ENCODE measurements at regions not wholly inside any gene's neighbourhood (a gene's known extent, or its start where the extent isn't known, plus 50 kb on each side); places are given as distances from the start of the nearest gene placed in this dataset.
"Not testable (repeated sequence)": the region's sequence is repeated elsewhere in the genome, so short reads cannot be mapped to it uniquely, and the experiment has no call there.

DNA sequence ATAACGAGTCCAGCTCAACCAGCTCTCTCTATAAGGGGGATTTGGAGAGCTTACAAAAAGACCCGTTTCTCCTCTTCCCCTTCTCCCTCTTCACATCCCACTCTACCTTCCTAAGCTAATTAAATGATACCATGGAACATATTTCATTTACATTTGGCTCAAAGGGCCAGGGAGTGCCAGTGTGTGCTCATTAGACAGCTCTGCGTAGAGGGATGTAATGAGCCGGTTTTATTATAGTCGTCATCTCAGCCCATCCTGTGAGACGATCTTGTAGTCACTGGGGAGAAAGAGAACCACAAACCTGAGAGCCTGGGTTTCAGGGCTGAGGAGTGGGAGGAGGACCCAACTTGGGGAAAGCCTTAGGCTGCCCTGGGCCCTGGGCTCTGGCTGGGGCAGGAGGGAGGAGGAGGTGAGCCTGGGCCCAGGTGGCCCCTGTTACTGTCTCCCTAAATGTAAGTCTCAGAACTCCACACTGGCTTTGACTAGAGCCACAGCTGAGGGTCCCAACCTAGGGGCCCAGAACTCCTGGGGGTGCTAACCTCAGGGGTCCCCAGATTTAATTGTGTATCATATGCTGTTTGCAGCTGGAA, 354.6 kb downstream of the MATN1 start:
- DNase-seq (ENCODE audit: low read depth in 2 of 3, low spot score in 1 of 3), result no peak

DNA sequence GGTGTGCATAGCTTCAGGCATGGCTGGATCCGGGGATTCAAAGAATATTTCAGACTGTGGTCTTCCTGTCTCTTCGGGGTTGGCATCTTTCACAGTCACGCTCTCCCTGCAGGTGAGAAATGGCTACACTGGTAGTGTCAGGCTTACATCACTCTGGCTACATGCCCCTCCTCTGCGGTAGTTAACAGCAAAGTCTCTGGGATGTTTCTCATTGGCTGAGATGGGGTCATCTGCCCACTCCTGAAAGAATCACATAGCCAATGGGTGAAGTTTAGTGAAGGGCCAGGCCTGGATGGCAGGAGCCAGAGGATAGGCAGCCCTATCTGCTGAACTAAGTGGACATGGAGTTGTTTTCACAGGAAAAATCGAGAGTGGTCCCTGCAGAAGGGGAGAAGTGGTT, 356.5 kb downstream of the MATN1 start:
- no peak for DNase-seq (ENCODE audit: low read depth in 2 of 3, low spot score in 1 of 3)

DNA sequence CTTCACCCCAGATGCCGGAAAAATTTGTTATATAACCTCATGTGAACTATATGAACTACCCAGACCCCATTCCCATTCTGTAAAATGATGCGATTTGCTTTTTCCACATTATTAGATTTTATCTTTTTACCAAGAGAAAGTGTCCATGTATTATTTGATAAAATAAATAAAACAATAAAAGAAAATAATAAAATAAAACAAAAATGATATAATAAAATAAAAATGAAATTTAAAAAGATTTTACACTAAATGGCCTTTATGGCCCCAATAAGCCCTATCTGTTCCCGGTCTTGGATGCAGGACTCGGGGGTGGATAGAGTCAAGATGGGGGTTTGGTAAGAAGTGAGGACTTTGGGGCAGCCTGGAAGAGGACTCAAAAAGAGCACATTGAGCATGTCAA, 357.2 kb downstream of the MATN1 start:
- DNase-seq (ENCODE audit: low read depth in 2 of 3, low spot score in 1 of 3), result no peak

DNA sequence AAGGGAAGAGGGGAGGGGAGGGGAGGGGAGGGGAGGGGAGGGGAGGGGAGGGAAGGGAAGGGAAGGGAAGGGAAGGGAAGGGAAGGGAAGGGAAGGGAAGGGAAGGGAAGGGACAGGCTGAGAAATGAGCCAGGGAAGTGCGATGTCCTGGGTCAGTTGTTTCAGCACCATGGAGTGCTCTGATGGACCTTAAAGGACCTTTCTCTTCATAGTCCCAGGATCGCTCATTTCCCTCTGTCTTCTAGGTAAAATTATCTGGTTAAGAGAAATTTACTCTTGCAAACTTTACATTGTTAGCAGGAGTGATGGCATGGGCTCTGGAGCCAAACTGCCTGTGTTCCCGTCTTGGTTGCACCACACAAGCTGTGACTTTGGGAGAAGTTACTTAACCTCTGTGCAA, 357.8 kb downstream of the MATN1 start:
- no peak for DNase-seq (ENCODE audit: low read depth in 2 of 3, low spot score in 1 of 3)

GRCh38 chr1:30363031-30363430, 360.4 kb downstream of the MATN1 start:
- DNase-seq (ENCODE audit: low read depth in 2 of 3, low spot score in 1 of 3), result no peak

DNA sequence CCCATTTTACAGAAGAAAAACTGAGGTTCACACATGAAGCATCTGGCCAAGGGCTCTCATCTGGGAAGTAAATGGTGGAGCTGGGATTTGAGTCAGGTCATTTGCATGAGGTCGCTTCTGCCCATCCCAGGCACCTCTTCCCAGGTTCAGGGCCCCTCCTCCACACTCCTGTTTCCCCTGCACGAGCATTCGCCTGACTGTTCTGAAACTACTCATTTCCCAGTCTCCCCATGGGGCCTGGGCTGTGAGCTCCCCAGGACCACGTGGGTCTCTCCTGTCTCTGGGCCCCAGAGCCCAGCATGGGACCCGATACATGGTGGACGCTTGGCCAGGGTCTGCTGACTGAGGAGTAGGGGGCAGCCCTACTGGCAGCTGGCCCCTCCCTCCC, 360.8 kb downstream of the MATN1 start:
- DNase-seq (ENCODE audit: low read depth in 2 of 3, low spot score in 1 of 3), result no peak

- not testable (repeated sequence) for DNase-seq (ENCODE audit: low read depth in 2 of 3, low spot score in 1 of 3)
Observed at GRCh38 chr1:30361890-30362602, 361.3 kb downstream of the MATN1 start.

GRCh38 chr1:30360753-30361152, 362.6 kb downstream of the MATN1 start:
- no peak for DNase-seq (ENCODE audit: low read depth in 2 of 3, low spot score in 1 of 3)

- no peak for DNase-seq (ENCODE audit: low read depth in 2 of 3, low spot score in 1 of 3)
Observed at GRCh38 chr1:30360281-30360680, 363.1 kb downstream of the MATN1 start.

DNA sequence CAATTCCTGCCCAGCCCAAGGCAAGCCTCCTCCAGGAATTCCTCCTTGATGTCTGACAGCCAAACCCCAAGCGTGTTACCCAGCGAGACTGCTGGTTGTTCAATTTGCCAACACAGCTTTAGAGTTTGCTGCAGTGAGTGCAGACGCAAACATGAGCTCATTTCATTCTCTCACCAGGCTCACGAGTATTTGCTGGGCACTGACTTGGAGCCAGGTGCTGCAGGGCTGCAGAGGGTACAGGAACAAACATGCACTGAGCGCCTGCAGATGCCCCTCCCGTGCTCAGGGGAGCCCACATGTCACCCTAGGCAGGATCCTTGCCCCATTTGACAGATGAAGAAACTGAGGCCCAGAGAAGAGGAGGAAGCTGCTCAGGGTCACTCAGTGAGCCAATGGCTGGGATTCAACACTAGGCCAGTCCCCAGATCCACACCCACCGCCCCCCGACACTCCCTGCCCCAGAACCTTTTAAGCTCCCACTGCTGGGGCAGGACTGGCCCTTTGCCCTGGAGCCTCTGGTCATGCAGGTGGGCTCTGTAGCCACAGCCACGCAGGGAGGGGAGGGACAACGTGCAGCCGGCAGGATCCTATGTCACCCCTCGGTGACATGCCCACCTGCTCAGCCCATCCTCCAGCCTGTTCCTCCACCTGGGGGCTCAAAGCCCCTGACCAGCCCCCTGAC, 363.7 kb downstream of the MATN1 start:
- no peak for DNase-seq (ENCODE audit: low read depth in 2 of 3, low spot score in 1 of 3)

- DNase-seq (ENCODE audit: low read depth in 2 of 3, low spot score in 1 of 3), result no peak
Observed at GRCh38 chr1:30358500-30358899, 364.9 kb downstream of the MATN1 start.

GRCh38 chr1:30356839-30357238, 366.5 kb downstream of the MATN1 start:
- DNase-seq (ENCODE audit: low read depth in 2 of 3, low spot score in 1 of 3), result no peak

DNA sequence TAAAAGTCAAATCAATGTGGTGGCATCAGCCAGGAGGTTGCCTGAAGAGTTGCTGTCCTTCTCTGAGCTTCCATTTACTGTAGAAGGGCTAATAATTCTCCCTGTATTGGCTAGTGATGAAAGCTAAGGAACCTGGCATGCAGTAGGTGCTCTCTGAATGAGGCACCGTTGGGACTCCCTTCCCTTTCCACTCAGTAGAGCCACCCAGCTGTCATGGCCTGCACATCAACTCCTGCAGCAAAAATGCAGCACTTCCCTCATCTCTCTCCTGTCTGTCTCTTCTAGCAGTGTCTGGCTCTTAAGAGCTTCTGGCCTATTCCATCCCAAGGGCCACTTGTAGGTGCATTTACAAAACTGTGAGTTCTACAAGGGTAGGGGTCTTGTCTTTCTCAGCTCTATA, 369.0 kb downstream of the MATN1 start:
- no peak for DNase-seq (ENCODE audit: low read depth in 2 of 3, low spot score in 1 of 3)

DNA sequence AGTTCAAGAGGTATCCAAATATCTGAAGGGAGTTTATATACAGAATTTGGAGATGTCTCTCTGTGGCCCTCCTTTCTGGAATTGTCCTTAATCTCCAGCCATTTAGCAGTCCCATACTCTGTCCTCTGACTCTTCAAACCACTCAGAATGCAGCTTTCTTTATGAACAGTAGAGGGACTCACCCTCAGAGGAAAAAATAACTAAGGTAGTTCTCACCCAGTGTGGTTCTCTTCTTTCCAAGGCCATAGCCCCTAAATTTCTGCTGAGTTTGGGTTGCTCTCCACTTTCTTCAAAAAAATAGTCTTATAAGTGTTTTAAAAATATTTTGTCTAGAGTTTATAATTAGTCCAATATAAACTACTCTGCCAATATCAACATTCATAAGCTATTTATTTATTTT, 369.7 kb downstream of the MATN1 start:
- no peak for DNase-seq (ENCODE audit: low read depth in 2 of 3, low spot score in 1 of 3)

GRCh38 chr1:30348147-30348546, 375.2 kb downstream of the MATN1 start:
- DNase-seq (ENCODE audit: low read depth in 2 of 3, low spot score in 1 of 3), result no peak

DNA sequence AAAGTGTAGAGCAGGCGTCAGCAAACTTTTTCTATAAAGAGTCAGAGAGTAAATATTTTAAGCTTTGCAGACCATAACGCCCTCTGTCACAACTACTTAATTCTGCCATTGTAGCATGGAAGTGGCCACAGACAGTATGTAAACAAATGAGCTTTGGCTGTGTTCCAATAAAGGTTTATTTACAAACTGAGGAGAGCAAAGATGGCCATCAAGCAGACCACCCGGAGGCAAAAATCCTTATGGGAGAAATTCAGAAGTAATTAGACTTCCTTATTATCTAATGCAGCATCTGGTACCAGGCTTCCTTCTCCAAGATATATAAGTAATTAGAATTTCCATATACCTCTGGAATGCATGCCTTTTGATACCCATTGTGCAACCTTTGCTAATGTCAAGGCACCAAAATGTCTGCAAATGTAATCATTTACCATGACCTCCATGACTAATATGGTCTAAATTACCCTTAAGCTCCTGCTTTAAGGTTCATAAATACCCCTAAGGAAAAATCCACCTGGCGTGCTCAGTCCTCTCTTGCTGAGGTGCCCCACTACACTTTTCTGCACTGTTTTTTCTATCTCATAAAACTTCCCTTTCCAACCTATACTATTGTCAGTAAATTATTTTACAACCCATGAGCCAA, 377.8 kb downstream of the MATN1 start:
- no peak for DNase-seq (ENCODE audit: low read depth in 2 of 3, low spot score in 1 of 3)

- no peak for DNase-seq (ENCODE audit: low read depth in 2 of 3, low spot score in 1 of 3)
Observed at GRCh38 chr1:30343562-30343961, 379.8 kb downstream of the MATN1 start.

DNA sequence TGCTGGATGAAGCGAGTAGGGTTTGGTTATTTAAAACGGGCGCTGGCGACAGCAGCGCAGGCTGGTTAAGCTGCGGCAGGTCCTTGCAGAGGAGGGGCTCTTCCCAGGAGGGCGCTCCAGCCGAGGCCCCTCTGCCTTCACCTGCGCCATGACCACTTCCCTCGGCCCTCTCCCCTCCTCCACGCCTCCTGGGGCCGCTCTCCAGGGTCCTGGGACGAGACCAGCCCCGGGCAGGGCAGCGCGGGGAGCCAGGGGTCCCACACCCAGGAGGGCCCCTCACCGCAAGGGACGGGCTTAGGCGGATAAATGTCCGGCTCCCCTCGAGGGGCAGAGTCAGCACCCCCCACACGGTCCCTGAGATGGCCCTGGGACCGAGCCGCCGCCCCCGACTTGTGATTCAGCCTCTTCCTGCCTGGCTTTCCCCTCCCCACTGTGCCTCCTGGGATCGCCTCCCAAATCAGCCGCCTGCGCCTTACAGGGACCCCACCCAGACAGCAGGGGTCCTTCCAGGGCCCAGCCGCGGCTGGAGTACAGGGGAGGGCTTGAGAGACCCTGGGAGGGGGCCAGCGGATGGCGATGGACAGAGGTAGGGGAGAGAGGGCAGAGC, 380.7 kb downstream of the MATN1 start:
- no peak for DNase-seq (ENCODE audit: low read depth in 2 of 3, low spot score in 1 of 3)

- DNase-seq (ENCODE audit: low read depth in 2 of 3, low spot score in 1 of 3), result no peak
Observed at GRCh38 chr1:30340934-30341333, 382.5 kb downstream of the MATN1 start.

GRCh38 chr1:30339866-30340265, 383.5 kb downstream of the MATN1 start:
- no peak for DNase-seq (ENCODE audit: low read depth in 2 of 3, low spot score in 1 of 3)

DNA sequence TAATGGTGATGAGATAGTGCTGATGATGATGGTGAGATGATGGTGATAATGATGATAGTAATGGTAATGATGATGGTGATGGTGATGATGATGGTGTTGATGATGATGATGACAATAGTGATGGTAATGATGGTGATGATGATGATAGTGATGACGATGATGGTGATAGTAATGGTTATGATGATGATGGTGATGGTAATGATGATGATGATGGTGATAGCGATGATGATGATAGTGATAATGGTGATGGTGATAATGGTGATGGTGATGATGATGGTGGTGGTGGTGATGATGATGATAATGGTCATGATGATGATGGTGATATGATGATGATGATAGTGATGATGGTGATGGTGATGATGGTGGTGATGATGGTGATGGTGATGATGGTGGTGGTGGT, 384.6 kb downstream of the MATN1 start:
- DNase-seq (ENCODE audit: low read depth in 2 of 3, low spot score in 1 of 3), result no peak

DNA sequence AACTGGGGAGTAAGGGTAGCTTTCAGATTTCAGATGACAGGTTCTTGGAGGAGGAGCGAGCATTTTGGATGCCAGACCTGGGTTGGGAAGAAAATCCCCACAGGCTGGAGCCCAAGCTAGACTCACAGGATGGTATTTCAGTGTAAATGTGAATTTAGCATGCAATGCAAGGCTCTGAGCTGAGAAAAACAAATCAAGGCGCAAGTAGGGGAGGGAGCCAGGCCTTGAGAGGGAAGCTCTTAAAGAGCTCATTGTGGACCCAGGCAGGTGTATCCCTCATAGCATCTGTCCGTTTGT, 386.1 kb downstream of the MATN1 start:
- no peak for DNase-seq (ENCODE audit: low read depth in 2 of 3, low spot score in 1 of 3)

Measured in stimulated activated CD4-positive, alpha-beta T cell treated with anti-CD3 and anti-CD28 coated beads, Interleukin-12 subunit alpha, Interleukin-12 subunit beta, amount 100 ng/mL, for 48 hours (primary cell).